H9 (cell line): ENCODE measurements at regions not wholly inside any gene's neighbourhood (a gene's known extent, or its start where the extent isn't known, plus 50 kb on each side); places are given as distances from the start of the nearest gene placed in this dataset.

Experiments
- DNase-seq: peaks from one replicate; pipeline ENCODE4 v3.0.0-alpha.2; 2017
- H2AFZ ChIP-seq: one replicate; pipeline ENCODE4 v1.6.1; 2013; ENCODE audit warnings: mild to moderate bottlenecking, low read length, control low read depth, moderate library complexity
- H2AK5ac ChIP-seq: 2 replicates; pipeline ENCODE4 v1.6.1; 2013; ENCODE audit warnings: low read length, control low read depth, mixed read lengths; ENCODE audit not compliant: insufficient read length
- H2BK120ac ChIP-seq: one replicate; pipeline ENCODE4 v1.6.1; 2013; ENCODE audit warnings: low read depth, mild to moderate bottlenecking, low read length, control low read depth, inconsistent platforms; ENCODE audit not compliant: poor library complexity, severe bottlenecking
- H2BK12ac ChIP-seq: 2 replicates; pipeline ENCODE4 v1.6.1; 2013; ENCODE audit warnings: low read length, control low read depth, mixed read lengths, low read depth; ENCODE audit not compliant: insufficient read length
- H2BK15ac ChIP-seq: 2 replicates; pipeline ENCODE4 v1.6.1; 2013; ENCODE audit warnings: low read depth, low read length, control low read depth
- H2BK20ac ChIP-seq: one replicate; pipeline ENCODE4 v1.6.1; 2013; ENCODE audit warnings: low read depth, mild to moderate bottlenecking, low read length, control low read depth, inconsistent platforms; ENCODE audit not compliant: poor library complexity, severe bottlenecking
- H2BK5ac ChIP-seq: 2 replicates; pipeline ENCODE4 v1.6.1; 2013; ENCODE audit warnings: low read length, control low read depth, mixed read lengths; ENCODE audit not compliant: insufficient read length
- H3K14ac ChIP-seq: 2 replicates; pipeline ENCODE4 v1.6.1; 2013; ENCODE audit warnings: low read length, control low read depth; ENCODE audit not compliant: insufficient read depth
- H3K18ac ChIP-seq: 2 replicates; pipeline ENCODE4 v1.6.1; 2013; ENCODE audit warnings: low read depth, mild to moderate bottlenecking, mixed read lengths, low read length, control low read depth; ENCODE audit not compliant: insufficient read length
- H3K23ac ChIP-seq: 2 replicates; pipeline ENCODE4 v1.6.1; 2013; ENCODE audit warnings: low read length, control low read depth, mixed read lengths, low read depth; ENCODE audit not compliant: insufficient read length
- H3K23me2 ChIP-seq: 2 replicates; pipeline ENCODE4 v1.6.1; 2013; ENCODE audit warnings: low read depth, mild to moderate bottlenecking, mixed read lengths, low read length, control low read depth; ENCODE audit not compliant: insufficient read length, poor library complexity, severe bottlenecking
- H3K27ac ChIP-seq: 2 replicates; pipeline ENCODE4 v1.5.1; 2013; ENCODE audit warnings: low read length, control low read depth, mixed read lengths, low read depth; ENCODE audit not compliant: insufficient read length
- H3K27me3 ChIP-seq: 2 replicates; pipeline ENCODE4 v1.6.1; 2013; ENCODE audit warnings: low read length, control low read depth, inconsistent platforms; ENCODE audit not compliant: insufficient read depth
- H3K4ac ChIP-seq: 2 replicates; pipeline ENCODE4 v1.6.1; 2013; ENCODE audit warnings: low read depth, mild to moderate bottlenecking, control low read depth, inconsistent platforms, low read length, moderate library complexity
- H3K4me1 ChIP-seq: 2 replicates; pipeline ENCODE4 v1.6.1; 2013; ENCODE audit warnings: low read length, control low read depth, inconsistent platforms; ENCODE audit not compliant: insufficient read depth
- H3K4me2 ChIP-seq: 2 replicates; pipeline ENCODE4 v1.6.1; 2013; ENCODE audit warnings: low read length, control low read depth, mixed read lengths; ENCODE audit not compliant: insufficient read length, insufficient read depth
- H3K56ac ChIP-seq: 2 replicates; pipeline ENCODE4 v1.6.1; 2013; ENCODE audit warnings: low read depth, mild to moderate bottlenecking, mixed read lengths, low read length, control low read depth; ENCODE audit not compliant: insufficient read length
- H3K79me1 ChIP-seq: 2 replicates; pipeline ENCODE4 v1.6.1; 2013; ENCODE audit warnings: low read depth, mild to moderate bottlenecking, moderate library complexity, low read length, control low read depth, inconsistent platforms; ENCODE audit not compliant: insufficient read depth, poor library complexity, severe bottlenecking
- H3K79me2 ChIP-seq: 2 replicates; pipeline ENCODE4 v1.6.1; 2013; ENCODE audit warnings: low read length, control low read depth, inconsistent platforms; ENCODE audit not compliant: insufficient read depth
- H3K9ac ChIP-seq: 2 replicates; pipeline ENCODE4 v1.6.1; 2013; ENCODE audit warnings: low read length, control low read depth, mixed read lengths; ENCODE audit not compliant: insufficient read length; ENCODE audit errors: extremely low read depth
- H3K9me3 ChIP-seq: one replicate; pipeline ENCODE4 v1.6.1; 2013; ENCODE audit warnings: low read depth, low read length, inconsistent platforms; ENCODE audit not compliant: control insufficient read depth
- H3T11ph ChIP-seq: one replicate; pipeline ENCODE4 v1.6.1; 2013; ENCODE audit warnings: mild to moderate bottlenecking, low read length, control low read depth, inconsistent platforms
- H4K20me1 ChIP-seq: one replicate; pipeline ENCODE4 v1.6.1; 2013; ENCODE audit not compliant: control insufficient read depth, insufficient read length, insufficient read depth
- H4K5ac ChIP-seq: 2 replicates; pipeline ENCODE4 v1.6.1; 2013; ENCODE audit warnings: low read depth, mild to moderate bottlenecking, mixed read lengths, low read length, control low read depth; ENCODE audit not compliant: insufficient read length
- H4K8ac ChIP-seq: replicated peaks from 2 replicates; pipeline ENCODE4 v1.6.1; 2013; ENCODE audit warnings: low read length, control low read depth, mixed read lengths, low read depth; ENCODE audit not compliant: insufficient read length
- H4K91ac ChIP-seq: 2 replicates; pipeline ENCODE4 v1.6.1; 2013; ENCODE audit warnings: low read depth, mild to moderate bottlenecking, moderate library complexity, mixed read lengths, low read length, control low read depth; ENCODE audit not compliant: insufficient read length
- H3K27ac Mint-ChIP-seq, 3 experiments: 2 replicates in 2 of 3; 3 replicates in 1 of 3; pipeline ENCODE4 v1.8.0; 2020 to 2021; ENCODE audit warnings: mixed read lengths in 3 of 3, mild to moderate bottlenecking in 1 of 3, moderate library complexity in 1 of 3
- H3K27me3 Mint-ChIP-seq: 2 replicates; pipeline ENCODE4 v1.8.0; 2021; ENCODE audit warnings: low read depth, mild to moderate bottlenecking, moderate library complexity, mixed read lengths
- H3K36me3 Mint-ChIP-seq, 3 experiments: 2 replicates in 2 of 3; 3 replicates in 1 of 3; pipeline ENCODE4 v1.8.0; 2020 to 2021; ENCODE audit warnings: low read depth in 3 of 3, mixed read lengths in 3 of 3; ENCODE audit not compliant: insufficient read depth in 1 of 3
- H3K4me1 Mint-ChIP-seq, 2 experiments: 2 replicates each; pipeline ENCODE4 v1.8.0; 2020; ENCODE audit warnings: mixed read lengths in 2 of 2
- H3K4me3 Mint-ChIP-seq, 2 experiments: 2 replicates in 1 of 2; 3 replicates in 1 of 2; pipeline ENCODE4 v1.8.0; 2020 to 2021; ENCODE audit warnings: mild to moderate bottlenecking in 2 of 2, mixed read lengths in 2 of 2, moderate library complexity in 1 of 2
- H3K9me3 Mint-ChIP-seq, 2 experiments: 2 replicates in 1 of 2; 3 replicates in 1 of 2; pipeline ENCODE4 v1.8.0; 2020; ENCODE audit warnings: mild to moderate bottlenecking in 2 of 2, mixed read lengths in 2 of 2, moderate library complexity in 1 of 2
- CTCF ChIP-seq: fragments of 200-600 bp; sonication (generic); conservative IDR thresholded peaks from 3 replicates; pipeline ENCODE4 v1.8.0; 2021; ENCODE audit warnings: antibody characterized with exemption, mild to moderate bottlenecking
- WGBS: extraction: QIAGEN DNeasy Blood & Tissue Kit; methylation state at CpG from one replicate; pipeline ENCODE4 v1.1.7; 2013; ENCODE audit warnings: missing lambda C conversion rate, low lambda C conversion rate, mixed read lengths; ENCODE audit not compliant: insufficient read length; ENCODE audit errors: extremely low coverage; 5-methylcytosine and 5-hydroxymethylcytosine counted together

GRCh38 chr18:71329114-71329513 is 1040.3 kb downstream of the SOCS6 start:
- Histone ChIP-seq H3K23ac (no peak overlapping the region), H3K4me1 (no peaks in the 10 kb centered on the region), H4K5ac (no peak overlapping the region), H3K27ac (no peak overlapping the region), H4K91ac (no peak overlapping the region), H3K9ac (no peak overlapping the region), H4K8ac (no peak overlapping the region), H3K79me2 (no peaks in the 10 kb centered on the region), H3K9me3 (no peaks in the 10 kb centered on the region), H2BK120ac (no peak overlapping the region), H3K56ac (no peak overlapping the region), H2AK5ac (no peak overlapping the region), H3K4ac (no peak overlapping the region), H3K4me2 (no peak overlapping the region), H2BK15ac (no peak overlapping the region), H3K27me3 (no peaks in the 10 kb centered on the region), H3K23me2 (no peaks in the 10 kb centered on the region), H3K14ac (no peak overlapping the region), H3K79me1 (no peaks in the 10 kb centered on the region), H2AFZ (no peak overlapping the region), H4K20me1 (no peaks in the 10 kb centered on the region), H2BK20ac (no peak overlapping the region), H2BK12ac (no peak overlapping the region), H3K18ac (no peak overlapping the region), H3T11ph (no peak overlapping the region), H2BK5ac (no peak overlapping the region)
- no peak for DNase-seq
- no peaks in the 10 kb centered on the region for H3K36me3 Mint-ChIP-seq
- TF ChIP-seq CTCF: no peak
- peaks cover 3 to 13% of the 10 kb centered on the region in 2 experiments; a peak in 2 of 4 replicates for H3K4me1 Mint-ChIP-seq
- no CpG with 5 or more reads among the region's 3 CpGs for WGBS
- peaks cover 39% of the 10 kb centered on the region for H3K27me3 Mint-ChIP-seq
- H3K9me3 Mint-ChIP-seq: no peaks in the 10 kb centered on the region
- no peak overlapping the region for H3K27ac Mint-ChIP-seq
- H3K4me3 Mint-ChIP-seq: no peak overlapping the region
